ENCODE measurements at regions not wholly inside any gene's neighbourhood (a gene's known extent, or its start where the extent isn't known, plus 50 kb on each side); places are given as distances from the start of the nearest gene placed in this dataset.

DNA sequence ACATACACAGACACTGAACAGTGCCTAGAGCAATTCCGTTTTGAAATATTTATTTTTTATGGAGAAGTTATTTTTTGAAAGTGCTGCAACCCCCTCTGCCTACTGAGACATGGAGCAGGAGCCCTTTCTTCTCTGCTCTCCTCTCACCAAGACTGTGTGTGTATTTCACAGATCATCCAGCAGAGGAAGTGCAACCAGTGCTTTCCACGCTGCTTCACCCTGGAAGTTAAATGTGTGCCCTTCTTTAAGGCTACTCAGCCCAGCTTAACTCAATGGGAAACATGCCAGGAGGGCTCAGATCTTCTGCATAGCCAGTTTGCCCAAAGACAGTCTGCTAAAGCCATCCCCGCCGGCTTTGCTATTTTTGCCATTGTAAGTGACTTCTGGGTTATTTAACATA lies 606.3 kb downstream of the TLE1 start:
- Histone ChIP-seq H3K9me3 (ENCODE audit: low read length) (no peaks in the 10 kb centered on the region), H3K27me3 (ENCODE audit: insufficient read depth, low read length, poor library complexity, severe bottlenecking) (no peaks in the 10 kb centered on the region), H3K36me3 (ENCODE audit: insufficient read depth, low read length) (no peaks in the 10 kb centered on the region), H3K4me1 (ENCODE audit: insufficient read depth, low read length) (no peaks in the 10 kb centered on the region), H3K27ac (ENCODE audit: low read depth, low read length) (no peak overlapping the region), H3K4me3 (ENCODE audit: low read length) (no peak overlapping the region)
- DNase-seq, result no peak
- H3K9me3 Mint-ChIP-seq, result peaks cover 0 to 39% (median 5%) of the 10 kb centered on the region in 5 donors
- no peaks in the 10 kb centered on the region for H3K4me1 Mint-ChIP-seq
- H3K27me3 Mint-ChIP-seq, result no peaks in the 10 kb centered on the region
- no peak overlapping the region for H3K4me3 Mint-ChIP-seq
- no peak overlapping the region for H3K27ac Mint-ChIP-seq
- CTCF ChIA-PET, result no interaction called here
- POLR2A ChIA-PET, result no interaction called here
- H3K36me3 Mint-ChIP-seq, result no peaks in the 10 kb centered on the region

DNA sequence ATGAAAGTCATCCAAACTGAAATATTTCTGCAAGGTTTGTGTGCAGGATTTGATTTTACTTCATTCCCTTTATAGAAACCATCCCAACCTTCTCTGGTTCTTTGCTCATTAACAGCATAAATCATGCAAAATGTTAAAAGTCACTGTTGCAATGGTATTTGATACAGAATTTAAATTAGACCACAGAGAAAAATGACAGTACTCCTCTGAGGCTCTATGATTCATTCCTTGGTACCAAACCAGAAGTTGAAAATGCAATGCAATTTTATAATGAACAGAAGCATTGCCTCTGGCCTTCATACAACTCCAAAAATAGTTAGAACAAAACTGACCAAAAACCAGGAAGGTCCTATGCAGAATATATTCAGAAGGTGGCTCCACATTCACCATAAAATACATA lies 607.1 kb downstream of the TLE1 start:
- Histone ChIP-seq H3K27ac (ENCODE audit: low read depth, low read length) (no peak overlapping the region), H3K4me1 (ENCODE audit: insufficient read depth, low read length) (no peaks in the 10 kb centered on the region), H3K27me3 (ENCODE audit: insufficient read depth, low read length, poor library complexity, severe bottlenecking) (no peaks in the 10 kb centered on the region), H3K36me3 (ENCODE audit: insufficient read depth, low read length) (no peaks in the 10 kb centered on the region), H3K4me3 (ENCODE audit: low read length) (no peak overlapping the region), H3K9me3 (ENCODE audit: low read length) (no peaks in the 10 kb centered on the region)
- DNase-seq, result no peak
- H3K4me1 Mint-ChIP-seq, result no peaks in the 10 kb centered on the region
- CTCF ChIA-PET, result no interaction called here
- no peak overlapping the region for H3K4me3 Mint-ChIP-seq
- POLR2A ChIA-PET, result no interaction called here
- H3K27me3 Mint-ChIP-seq, result no peaks in the 10 kb centered on the region
- peaks cover 0 to 35% (median 5%) of the 10 kb centered on the region in 5 donors for H3K9me3 Mint-ChIP-seq
- no peak overlapping the region for H3K27ac Mint-ChIP-seq
- no peaks in the 10 kb centered on the region for H3K36me3 Mint-ChIP-seq

GRCh38 chr9:81080900-81081299 lies 608.4 kb downstream of the TLE1 start:
- Mint-ChIP-seq H3K36me3 (no peaks in the 10 kb centered on the region), H3K27ac (no peak overlapping the region), H3K4me3 (no peak overlapping the region), H3K9me3 (peaks cover 0 to 33% (median 6%) of the 10 kb centered on the region in 5 donors), H3K27me3 (no peaks in the 10 kb centered on the region), H3K4me1 (no peaks in the 10 kb centered on the region)
- no peak overlapping the region for H3K27ac ChIP-seq (ENCODE audit: low read depth, low read length)
- POLR2A ChIA-PET, result no interaction called here
- no peak overlapping the region for H3K4me3 ChIP-seq (ENCODE audit: low read length)
- H3K36me3 ChIP-seq (ENCODE audit: insufficient read depth, low read length), result no peaks in the 10 kb centered on the region
- no peak for DNase-seq
- H3K9me3 ChIP-seq (ENCODE audit: low read length), result no peaks in the 10 kb centered on the region
- H3K27me3 ChIP-seq (ENCODE audit: insufficient read depth, low read length, poor library complexity, severe bottlenecking), result no peaks in the 10 kb centered on the region
- CTCF ChIA-PET, result no interaction called here
- no peaks in the 10 kb centered on the region for H3K4me1 ChIP-seq (ENCODE audit: insufficient read depth, low read length)

DNA sequence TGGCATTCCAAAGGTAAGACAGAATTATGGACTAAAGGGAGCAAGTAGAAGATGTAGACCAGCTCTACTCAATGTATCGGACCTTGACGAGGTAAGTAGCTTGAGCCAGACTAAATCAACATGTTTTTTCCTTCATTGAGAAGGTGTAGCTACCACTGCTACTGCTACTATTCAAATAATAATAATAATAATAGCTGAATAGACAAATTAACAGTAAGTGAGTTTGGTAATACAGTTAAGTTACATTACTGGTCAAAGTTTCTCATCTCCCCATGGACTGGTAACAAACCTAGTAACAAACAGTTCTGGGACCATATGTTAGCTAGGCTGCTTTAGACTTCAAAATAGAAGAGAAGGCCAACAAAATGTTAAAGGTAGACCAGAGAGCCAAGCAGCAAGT lies 609.2 kb downstream of the TLE1 start:
- DNase-seq, result no peak
- no peaks in the 10 kb centered on the region for H3K4me1 Mint-ChIP-seq
- no peak overlapping the region for H3K4me3 Mint-ChIP-seq

DNA sequence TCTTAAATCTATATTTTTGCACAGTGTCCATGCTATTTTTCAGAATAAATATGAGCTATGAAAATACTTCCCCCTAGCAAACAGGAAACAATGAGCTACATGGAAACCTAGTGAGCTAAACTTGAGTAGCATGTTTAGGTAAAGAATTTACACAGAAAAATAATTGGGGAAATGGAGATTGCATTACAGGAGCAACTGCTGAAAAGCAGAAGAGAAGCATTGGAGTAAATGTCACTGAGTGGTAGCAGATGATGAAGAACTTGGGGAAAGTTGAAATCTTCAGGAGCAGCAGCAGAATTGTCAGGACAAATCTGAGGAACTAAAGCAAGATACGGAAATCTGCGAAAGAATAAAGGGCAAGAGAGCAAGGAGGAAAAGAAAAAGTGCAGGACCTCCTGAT lies 610.3 kb downstream of the TLE1 start:
- no peaks in the 10 kb centered on the region for H3K4me1 Mint-ChIP-seq
- DNase-seq, result no peak
- Histone ChIP-seq H3K9me3 (ENCODE audit: low read length) (no peaks in the 10 kb centered on the region), H3K27ac (ENCODE audit: low read depth, low read length) (no peak overlapping the region), H3K27me3 (ENCODE audit: insufficient read depth, low read length, poor library complexity, severe bottlenecking) (no peaks in the 10 kb centered on the region), H3K4me1 (ENCODE audit: insufficient read depth, low read length) (no peaks in the 10 kb centered on the region), H3K4me3 (ENCODE audit: low read length) (no peak overlapping the region), H3K36me3 (ENCODE audit: insufficient read depth, low read length) (no peaks in the 10 kb centered on the region)
- H3K9me3 Mint-ChIP-seq, result peaks cover 0 to 33% (median 5%) of the 10 kb centered on the region in 5 donors
- H3K4me3 Mint-ChIP-seq, result no peak overlapping the region
- no peak overlapping the region for H3K27ac Mint-ChIP-seq
- ChIA-PET POLR2A (no interaction called here), CTCF (no interaction called here)
- H3K36me3 Mint-ChIP-seq, result no peaks in the 10 kb centered on the region
- no peaks in the 10 kb centered on the region for H3K27me3 Mint-ChIP-seq

More for the DNA sequence above, 609.2 kb downstream of the TLE1 start:
- no peaks in the 10 kb centered on the region for H3K36me3 ChIP-seq (ENCODE audit: insufficient read depth, low read length)
- H3K9me3 ChIP-seq (ENCODE audit: low read length), result no peaks in the 10 kb centered on the region
- Mint-ChIP-seq H3K9me3 (peaks cover 0 to 33% (median 5%) of the 10 kb centered on the region in 5 donors), H3K27ac (no peak overlapping the region), H3K27me3 (no peaks in the 10 kb centered on the region), H3K36me3 (no peaks in the 10 kb centered on the region)
- no peaks in the 10 kb centered on the region for H3K4me1 ChIP-seq (ENCODE audit: insufficient read depth, low read length)
- CTCF ChIA-PET, result no interaction called here
- no peaks in the 10 kb centered on the region for H3K27me3 ChIP-seq (ENCODE audit: insufficient read depth, low read length, poor library complexity, severe bottlenecking)
- no peak overlapping the region for H3K27ac ChIP-seq (ENCODE audit: low read depth, low read length)
- H3K4me3 ChIP-seq (ENCODE audit: low read length), result no peak overlapping the region
- POLR2A ChIA-PET, result no interaction called here

GRCh38 chr9:81078555-81078954 lies 610.8 kb downstream of the TLE1 start:
- no peak overlapping the region for H3K27ac ChIP-seq (ENCODE audit: low read depth, low read length)
- H3K27ac Mint-ChIP-seq, result no peak overlapping the region
- POLR2A ChIA-PET, result no interaction called here

DNA sequence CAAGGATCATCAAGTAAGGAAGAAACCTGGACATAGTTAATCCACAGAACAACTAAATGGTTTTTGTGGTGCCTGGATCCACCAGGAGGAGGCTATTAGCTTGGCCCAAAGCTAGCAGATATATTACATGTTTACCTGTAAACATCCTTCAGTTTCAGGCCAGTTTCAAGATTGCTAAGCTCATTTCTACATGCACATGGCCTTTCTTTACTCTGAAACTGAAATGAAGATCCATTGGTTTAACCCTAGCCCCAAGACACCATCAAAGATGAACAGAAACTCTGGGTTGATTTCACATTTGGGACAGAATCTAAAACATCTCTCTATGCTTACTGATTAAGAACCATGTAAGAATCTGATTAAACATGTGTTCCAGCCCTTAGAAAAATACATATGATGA lies 611.8 kb downstream of the TLE1 start:
- peaks cover 0 to 33% (median 5%) of the 10 kb centered on the region in 5 donors for H3K9me3 Mint-ChIP-seq
- Histone ChIP-seq H3K27ac (ENCODE audit: low read depth, low read length) (no peak overlapping the region), H3K27me3 (ENCODE audit: insufficient read depth, low read length, poor library complexity, severe bottlenecking) (no peaks in the 10 kb centered on the region), H3K36me3 (ENCODE audit: insufficient read depth, low read length) (no peaks in the 10 kb centered on the region), H3K4me1 (ENCODE audit: insufficient read depth, low read length) (no peaks in the 10 kb centered on the region), H3K9me3 (ENCODE audit: low read length) (no peaks in the 10 kb centered on the region), H3K4me3 (ENCODE audit: low read length) (no peak overlapping the region)
- POLR2A ChIA-PET, result no interaction called here
- H3K27ac Mint-ChIP-seq, result no peak overlapping the region
- DNase-seq, result no peak
- H3K4me1 Mint-ChIP-seq, result no peaks in the 10 kb centered on the region
- H3K4me3 Mint-ChIP-seq, result no peak overlapping the region
- no peaks in the 10 kb centered on the region for H3K27me3 Mint-ChIP-seq
- no peaks in the 10 kb centered on the region for H3K36me3 Mint-ChIP-seq
- CTCF ChIA-PET, result no interaction called here

More at GRCh38 chr9:81078555-81078954, 610.8 kb downstream of the TLE1 start:
- H3K4me1 Mint-ChIP-seq, result no peaks in the 10 kb centered on the region
- peaks cover 0 to 30% (median 5%) of the 10 kb centered on the region in 5 donors for H3K9me3 Mint-ChIP-seq
- H3K4me3 Mint-ChIP-seq, result no peak overlapping the region
- H3K27me3 Mint-ChIP-seq, result no peaks in the 10 kb centered on the region
- H3K4me3 ChIP-seq (ENCODE audit: low read length), result no peak overlapping the region
- CTCF ChIA-PET, result no interaction called here
- H3K27me3 ChIP-seq (ENCODE audit: insufficient read depth, low read length, poor library complexity, severe bottlenecking), result no peaks in the 10 kb centered on the region
- H3K36me3 ChIP-seq (ENCODE audit: insufficient read depth, low read length), result no peaks in the 10 kb centered on the region
- no peaks in the 10 kb centered on the region for H3K9me3 ChIP-seq (ENCODE audit: low read length)
- H3K36me3 Mint-ChIP-seq, result no peaks in the 10 kb centered on the region
- no peak for DNase-seq
- no peaks in the 10 kb centered on the region for H3K4me1 ChIP-seq (ENCODE audit: insufficient read depth, low read length)

DNA sequence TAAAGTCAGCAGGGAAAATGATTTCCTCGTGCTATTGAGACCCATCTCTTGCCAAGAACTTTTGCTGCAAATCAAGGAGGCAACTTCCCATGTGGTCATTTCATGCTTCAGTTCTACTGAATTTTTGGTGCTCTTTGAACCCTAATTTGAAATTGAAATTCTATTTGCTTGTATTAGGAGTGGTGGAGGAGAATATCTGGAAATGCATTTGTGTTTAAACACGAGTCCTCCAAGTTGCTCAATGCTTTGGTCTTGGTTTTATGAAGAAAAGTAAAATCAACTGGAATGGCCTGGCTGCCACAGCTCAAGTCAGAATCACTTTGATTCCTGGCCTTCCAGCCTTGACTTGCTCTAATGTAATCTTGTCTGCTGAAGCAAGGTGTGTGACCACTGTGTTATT lies 613.2 kb downstream of the TLE1 start:
- Mint-ChIP-seq H3K36me3 (no peaks in the 10 kb centered on the region), H3K27ac (no peak overlapping the region), H3K9me3 (peaks cover 0 to 25% (median 6%) of the 10 kb centered on the region in 5 donors), H3K4me3 (no peak overlapping the region), H3K27me3 (no peaks in the 10 kb centered on the region), H3K4me1 (no peaks in the 10 kb centered on the region)
- no peak for DNase-seq
- POLR2A ChIA-PET, result no interaction called here
- no peaks in the 10 kb centered on the region for H3K36me3 ChIP-seq (ENCODE audit: insufficient read depth, low read length)
- CTCF ChIA-PET, result no interaction called here
- no peak overlapping the region for H3K4me3 ChIP-seq (ENCODE audit: low read length)
- H3K27ac ChIP-seq (ENCODE audit: low read depth, low read length), result no peak overlapping the region
- H3K27me3 ChIP-seq (ENCODE audit: insufficient read depth, low read length, poor library complexity, severe bottlenecking), result no peaks in the 10 kb centered on the region
- no peaks in the 10 kb centered on the region for H3K9me3 ChIP-seq (ENCODE audit: low read length)
- no peaks in the 10 kb centered on the region for H3K4me1 ChIP-seq (ENCODE audit: insufficient read depth, low read length)

DNA sequence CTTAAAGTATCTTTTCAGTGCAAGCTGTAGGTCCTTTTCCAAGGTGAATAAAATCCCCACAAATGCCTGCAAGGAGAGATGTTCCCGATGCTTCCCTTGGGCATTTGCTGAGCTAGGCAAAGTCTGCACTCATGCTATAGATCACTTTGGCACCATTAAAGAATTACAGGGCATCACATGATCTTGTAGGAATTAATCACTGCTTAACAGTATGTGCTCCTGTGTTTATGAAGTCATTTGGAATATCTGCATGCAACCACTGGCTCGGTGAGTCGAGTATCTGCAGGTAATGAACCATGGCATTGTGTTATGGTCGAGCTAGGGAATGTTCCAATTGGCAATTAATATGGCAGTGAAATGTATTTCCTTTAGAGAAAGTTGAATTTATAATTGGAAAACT lies 615.1 kb downstream of the TLE1 start:
- POLR2A ChIA-PET, result no interaction called here
- Mint-ChIP-seq H3K4me1 (no peaks in the 10 kb centered on the region), H3K27me3 (no peaks in the 10 kb centered on the region), H3K4me3 (no peak overlapping the region), H3K36me3 (no peaks in the 10 kb centered on the region), H3K9me3 (peaks cover 0 to 15% (median 8%) of the 10 kb centered on the region in 5 donors), H3K27ac (no peak overlapping the region)
- Histone ChIP-seq H3K27ac (ENCODE audit: low read depth, low read length) (no peak overlapping the region), H3K36me3 (ENCODE audit: insufficient read depth, low read length) (no peaks in the 10 kb centered on the region), H3K9me3 (ENCODE audit: low read length) (no peaks in the 10 kb centered on the region), H3K4me1 (ENCODE audit: insufficient read depth, low read length) (no peaks in the 10 kb centered on the region), H3K4me3 (ENCODE audit: low read length) (no peak overlapping the region), H3K27me3 (ENCODE audit: insufficient read depth, low read length, poor library complexity, severe bottlenecking) (no peaks in the 10 kb centered on the region)
- CTCF ChIA-PET, result no interaction called here
- DNase-seq, result no peak
